Parathyroid adenoma (tissue), 2 donors: ENCODE measurements at regions not wholly inside any gene's neighbourhood (a gene's known extent, or its start where the extent isn't known, plus 50 kb on each side); places are given as distances from the start of the nearest gene placed in this dataset.
"Not testable (repeated sequence)": the region's sequence is repeated elsewhere in the genome, so short reads cannot be mapped to it uniquely, and the experiment has no call there.

ENCODE experiments used
- H2AFZ ChIP-seq: fragments of 300-600 bp; sonication (generic); one replicate; pipeline ENCODE4 v1.7.0; 2017; ENCODE audit warnings: antibody characterized with exemption, mild to moderate bottlenecking
- H3K27ac ChIP-seq: fragments of 300-600 bp; sonication (generic); one replicate; pipeline ENCODE4 v1.7.0; 2017
- H3K27me3 ChIP-seq: fragments of 300-600 bp; sonication (generic); one replicate; pipeline ENCODE4 v1.7.0; 2017; ENCODE audit warnings: low read length; ENCODE audit not compliant: control insufficient read depth, insufficient read depth
- H3K36me3 ChIP-seq: fragments of 300-600 bp; sonication (generic); one replicate; pipeline ENCODE4 v1.7.0; 2017; ENCODE audit warnings: low read length; ENCODE audit not compliant: control insufficient read depth, insufficient read depth
- H3K4me1 ChIP-seq: fragments of 300-600 bp; sonication (generic); one replicate; pipeline ENCODE4 v1.7.0; 2017; ENCODE audit warnings: control low read depth
- H3K4me2 ChIP-seq: fragments of 300-600 bp; sonication (generic); one replicate; pipeline ENCODE4 v1.7.0; 2017; ENCODE audit warnings: low read length
- H3K4me3 ChIP-seq: fragments of 300-600 bp; sonication (generic); one replicate; pipeline ENCODE4 v1.7.0; 2017; ENCODE audit warnings: low read depth, low read length
- H3K79me2 ChIP-seq: fragments of 300-600 bp; sonication (generic); one replicate; pipeline ENCODE4 v1.7.0; 2017; ENCODE audit warnings: control low read depth
- H3K9ac ChIP-seq: fragments of 300-600 bp; sonication (generic); one replicate; pipeline ENCODE4 v1.7.0; 2017; ENCODE audit warnings: mild to moderate bottlenecking
- H3K9me3 ChIP-seq: fragments of 300-600 bp; sonication (generic); one replicate; pipeline ENCODE4 v1.7.0; 2017; ENCODE audit warnings: low read length; ENCODE audit not compliant: control insufficient read depth
- donor health status: primary hyperparathyroidism.

- not testable (repeated sequence) for H3K4me3 ChIP-seq, H3K4me2 ChIP-seq, H3K27me3 ChIP-seq, H3K4me1 ChIP-seq, H3K36me3 ChIP-seq, H3K79me2 ChIP-seq, H3K27ac ChIP-seq, H3K9me3 ChIP-seq, H2AFZ ChIP-seq, H3K9ac ChIP-seq
Observed at GRCh38 chr1:143873650-143874049, 98.1 kb downstream of the FAM72C start.

- not testable (repeated sequence) for H3K36me3 ChIP-seq, H3K27me3 ChIP-seq, H3K4me1 ChIP-seq, H2AFZ ChIP-seq, H3K9me3 ChIP-seq, H3K79me2 ChIP-seq, H3K9ac ChIP-seq, H3K4me2 ChIP-seq, H3K27ac ChIP-seq, H3K4me3 ChIP-seq
Observed at GRCh38 chr1:143870388-143870787, 101.4 kb downstream of the FAM72C start.

GRCh38 chr1:143867590-143868220, 104.1 kb downstream of the FAM72C start:
- H3K36me3 ChIP-seq, H3K79me2 ChIP-seq, H3K27ac ChIP-seq, H3K4me1 ChIP-seq, H2AFZ ChIP-seq, H3K4me3 ChIP-seq, H3K4me2 ChIP-seq, H3K9ac ChIP-seq, H3K27me3 ChIP-seq, H3K9me3 ChIP-seq: not testable (repeated sequence)

- not testable (repeated sequence) for H3K27me3 ChIP-seq, H3K9ac ChIP-seq, H2AFZ ChIP-seq, H3K27ac ChIP-seq, H3K4me2 ChIP-seq, H3K36me3 ChIP-seq, H3K79me2 ChIP-seq, H3K9me3 ChIP-seq, H3K4me3 ChIP-seq, H3K4me1 ChIP-seq
Observed at GRCh38 chr1:143863901-143864520, 107.8 kb downstream of the FAM72C start.

GRCh38 chr1:143862722-143863121, 109.1 kb downstream of the FAM72C start:
- H3K4me3 ChIP-seq, H3K36me3 ChIP-seq, H3K9ac ChIP-seq, H3K4me1 ChIP-seq, H3K27me3 ChIP-seq, H3K79me2 ChIP-seq, H3K9me3 ChIP-seq, H2AFZ ChIP-seq, H3K4me2 ChIP-seq, H3K27ac ChIP-seq: not testable (repeated sequence)

GRCh38 chr1:143861306-143861705, 110.5 kb downstream of the FAM72C start:
- H3K4me3 ChIP-seq, H3K27ac ChIP-seq, H3K4me1 ChIP-seq, H3K9ac ChIP-seq, H3K79me2 ChIP-seq, H3K27me3 ChIP-seq, H3K9me3 ChIP-seq, H3K4me2 ChIP-seq, H3K36me3 ChIP-seq, H2AFZ ChIP-seq: not testable (repeated sequence)

- H3K9me3 ChIP-seq, H3K4me3 ChIP-seq, H3K4me1 ChIP-seq, H3K27ac ChIP-seq, H3K27me3 ChIP-seq, H3K79me2 ChIP-seq, H2AFZ ChIP-seq, H3K4me2 ChIP-seq, H3K9ac ChIP-seq, H3K36me3 ChIP-seq: not testable (repeated sequence)
Observed at GRCh38 chr1:143855867-143856266, 115.9 kb downstream of the FAM72C start.

GRCh38 chr1:143854069-143854468, 117.7 kb downstream of the FAM72C start:
- not testable (repeated sequence) for H3K9me3 ChIP-seq, H3K79me2 ChIP-seq, H3K4me3 ChIP-seq, H3K4me1 ChIP-seq, H3K4me2 ChIP-seq, H3K36me3 ChIP-seq, H3K27ac ChIP-seq, H3K27me3 ChIP-seq, H3K9ac ChIP-seq, H2AFZ ChIP-seq

- H3K4me1 ChIP-seq, H3K36me3 ChIP-seq, H3K9me3 ChIP-seq, H3K4me3 ChIP-seq, H3K27me3 ChIP-seq, H3K9ac ChIP-seq, H3K79me2 ChIP-seq, H2AFZ ChIP-seq, H3K4me2 ChIP-seq, H3K27ac ChIP-seq: not testable (repeated sequence)
Observed at GRCh38 chr1:143850637-143851036, 121.1 kb downstream of the FAM72C start.

- not testable (repeated sequence) for H3K27ac ChIP-seq, H3K9me3 ChIP-seq, H3K36me3 ChIP-seq, H3K9ac ChIP-seq, H3K27me3 ChIP-seq, H3K4me1 ChIP-seq, H3K4me2 ChIP-seq, H3K4me3 ChIP-seq, H3K79me2 ChIP-seq, H2AFZ ChIP-seq
Observed at GRCh38 chr1:143848859-143849258, 122.9 kb downstream of the FAM72C start.

GRCh38 chr1:143845193-143845592, 126.6 kb downstream of the FAM72C start:
- not testable (repeated sequence) for H3K4me2 ChIP-seq, H3K9ac ChIP-seq, H3K4me1 ChIP-seq, H3K79me2 ChIP-seq, H2AFZ ChIP-seq, H3K36me3 ChIP-seq, H3K27ac ChIP-seq, H3K27me3 ChIP-seq, H3K4me3 ChIP-seq, H3K9me3 ChIP-seq
